ENCODE measurements at regions not wholly inside any gene's neighbourhood (a gene's known extent, or its start where the extent isn't known, plus 50 kb on each side); places are given as distances from the start of the nearest gene placed in this dataset.

- DNase-seq (ENCODE audit: low read depth in 2 of 2): no peak
Observed at GRCh38 chr3:40701016-40701588, 176.3 kb downstream of the ZNF621 start.

GRCh38 chr3:40704224-40704623 is 179.5 kb downstream of the ZNF621 start:
- DNase-seq (ENCODE audit: low read depth in 2 of 2): no peak

- DNase-seq (ENCODE audit: low read depth in 2 of 2): no peak
Observed at GRCh38 chr3:40705663-40706062, 180.9 kb downstream of the ZNF621 start.

GRCh38 chr3:40713306-40713705 is 188.5 kb downstream of the ZNF621 start:
- no peak for DNase-seq (ENCODE audit: low read depth in 2 of 2)

GRCh38 chr3:40713795-40714194 is 189.0 kb downstream of the ZNF621 start:
- no peak for DNase-seq (ENCODE audit: low read depth in 2 of 2)

GRCh38 chr3:40714771-40715345 is 190.1 kb downstream of the ZNF621 start:
- no peak for DNase-seq (ENCODE audit: low read depth in 2 of 2)

- no peak for DNase-seq (ENCODE audit: low read depth in 2 of 2)
Observed at GRCh38 chr3:40715551-40715950, 190.8 kb downstream of the ZNF621 start.

GRCh38 chr3:40717471-40717870 is 192.7 kb downstream of the ZNF621 start:
- DNase-seq (ENCODE audit: low read depth in 2 of 2): no peak

GRCh38 chr3:40718209-40718608 is 193.4 kb downstream of the ZNF621 start:
- no peak for DNase-seq (ENCODE audit: low read depth in 2 of 2)

GRCh38 chr3:40718681-40719080 is 193.9 kb downstream of the ZNF621 start:
- DNase-seq (ENCODE audit: low read depth in 2 of 2): no peak

- no peak for DNase-seq (ENCODE audit: low read depth in 2 of 2)
Observed at GRCh38 chr3:40719660-40720287, 195.0 kb downstream of the ZNF621 start.

GRCh38 chr3:40720341-40720740 is 195.6 kb downstream of the ZNF621 start:
- no peak for DNase-seq (ENCODE audit: low read depth in 2 of 2)

GRCh38 chr3:40720863-40721262 is 196.1 kb downstream of the ZNF621 start:
- no peak for DNase-seq (ENCODE audit: low read depth in 2 of 2)

- DNase-seq (ENCODE audit: low read depth in 2 of 2): no peak
Observed at GRCh38 chr3:40723083-40723660, 198.4 kb downstream of the ZNF621 start.

GRCh38 chr3:40725031-40725430 is 200.3 kb downstream of the ZNF621 start:
- DNase-seq (ENCODE audit: low read depth in 2 of 2): no peak

GRCh38 chr3:40731445-40731844 is 206.7 kb downstream of the ZNF621 start:
- no peak for DNase-seq (ENCODE audit: low read depth in 2 of 2)

- no peak for DNase-seq (ENCODE audit: low read depth in 2 of 2)
Observed at GRCh38 chr3:40736943-40737342, 212.2 kb downstream of the ZNF621 start.

- no peak for DNase-seq (ENCODE audit: low read depth in 2 of 2)
Observed at GRCh38 chr3:40737343-40737742, 212.6 kb downstream of the ZNF621 start.

- DNase-seq (ENCODE audit: low read depth in 2 of 2): no peak
Observed at GRCh38 chr3:40739971-40740370, 215.2 kb downstream of the ZNF621 start.

- DNase-seq (ENCODE audit: low read depth in 2 of 2): no peak
Observed at GRCh38 chr3:40741729-40742128, 217.0 kb downstream of the ZNF621 start.

GRCh38 chr3:40745381-40746106 is 220.8 kb downstream of the ZNF621 start:
- no peak for DNase-seq (ENCODE audit: low read depth in 2 of 2)

- DNase-seq (ENCODE audit: low read depth in 2 of 2): no peak
Observed at GRCh38 chr3:40751666-40752065, 226.9 kb downstream of the ZNF621 start.

GRCh38 chr3:40752492-40752891 is 227.7 kb downstream of the ZNF621 start:
- DNase-seq (ENCODE audit: low read depth in 2 of 2): no peak

All from stimulated activated CD4-positive, alpha-beta T cell treated with anti-CD3 and anti-CD28 coated beads, Interleukin-1b, Interleukin-23, amount 100 ng/mL, for 4 hours (primary cell).